Panc1 (cell line): ENCODE measurements at regions not wholly inside any gene's neighbourhood (a gene's known extent, or its start where the extent isn't known, plus 50 kb on each side); places are given as distances from the start of the nearest gene placed in this dataset.

Experiments
- ATAC-seq: fragments of 200-7000 bp; cut with Tn5 transposase; 2 replicates; pipeline ENCODE4 v1.9.1; 2020; ENCODE audit warnings: mild to moderate bottlenecking, moderate library complexity
- BruUV-seq: library from RNA; stranded (reverse); fragments of 400-500 nt; replicated peaks from 2 replicates; lab custom pipeline; 2021; lab: Mats Ljungman, UMichigan
- CTCF ChIA-PET: fragments of 300-600 bp; sonication (Branson Sonifier 250); formaldehyde crosslinking; loops from one replicate; lab custom pipeline; 2022; ENCODE audit warnings: antibody characterized with exemption; lab: Charles Lee
- POLR2A ChIA-PET: fragments of 300-600 bp; sonication (Branson Sonifier 250); formaldehyde crosslinking; loops from one replicate; lab custom pipeline; 2022; ENCODE audit warnings: antibody characterized with exemption; lab: Charles Lee
- DNase-seq: peaks from one replicate; pipeline ENCODE4 v3.0.0-alpha.2; 2010; ENCODE audit warnings: low read depth, low spot score
- H3K27ac ChIP-seq: 2 replicates; pipeline ENCODE4 v1.5.1; 2011; ENCODE audit warnings: mild to moderate bottlenecking, low read length, inconsistent platforms
- H3K27me3 ChIP-seq: fragments of 200-500 bp; sonication (Bioruptor generic); 2 replicates; pipeline ENCODE4 v1.6.0; 2014; ENCODE audit warnings: low read length, inconsistent platforms; ENCODE audit not compliant: control insufficient read depth, insufficient read depth
- H3K36me3 ChIP-seq: fragments of 200-500 bp; sonication (Bioruptor generic); 2 replicates; pipeline ENCODE4 v1.5.1; 2014; ENCODE audit warnings: inconsistent platforms, mild to moderate bottlenecking, low read length, moderate library complexity; ENCODE audit not compliant: control insufficient read depth, insufficient read depth
- H3K4me1 ChIP-seq: 2 replicates; pipeline ENCODE4 v1.5.1; 2011; ENCODE audit warnings: inconsistent platforms, mild to moderate bottlenecking, low read length, moderate library complexity; ENCODE audit not compliant: control insufficient read depth, insufficient read depth
- H3K4me3 ChIP-seq, 2 experiments: 2 replicates each; pipeline ENCODE4 v1.5.1; 2011 to 2012; ENCODE audit warnings: low read depth in 2 of 2, low read length in 2 of 2, mild to moderate bottlenecking in 2 of 2, inconsistent platforms in 1 of 2, moderate library complexity in 1 of 2
- H3K9me3 ChIP-seq: fragments of 200-500 bp; sonication (Bioruptor generic); 2 replicates; pipeline ENCODE4 v1.5.1; 2014; ENCODE audit warnings: low read depth, mild to moderate bottlenecking, inconsistent platforms, low read length, moderate library complexity; ENCODE audit not compliant: control insufficient read depth, insufficient read depth
- CTCF ChIP-seq: fragments of 450-650 bp; IDR thresholded peaks from 2 replicates; pipeline ENCODE4 v1.5.1; 2017; ENCODE audit warnings: mild to moderate bottlenecking
- POLR2AphosphoS5 ChIP-seq: IDR thresholded peaks from 2 replicates; pipeline ENCODE4 v1.6.1; 2012; ENCODE audit warnings: mild to moderate bottlenecking, low read depth, low read length, moderate library complexity
- SIN3A ChIP-seq: IDR thresholded peaks from 2 replicates; pipeline ENCODE4 v1.6.1; 2012; ENCODE audit warnings: low read depth, mild to moderate bottlenecking, low read length, moderate library complexity, borderline replicate concordance; ENCODE audit not compliant: insufficient read depth
- TCF7L2 ChIP-seq: IDR thresholded peaks from 2 replicates; pipeline ENCODE4 v1.6.1; 2011; ENCODE audit warnings: mild to moderate bottlenecking, low read depth, low read length, inconsistent platforms
- in situ Hi-C: cut with HindIII; loops from 2 replicates; pipeline ENCODE4 v1.10.0; 2016; ENCODE audit warnings: low sequenced_read_pairs, low pct_unique_long_range_greater_than_20kb
- intact Hi-C: fragments of 100-400 bp; cut with micrococcal nuclease; formaldehyde crosslinking; loops from one replicate; pipeline ENCODE4 v1.10.0; 2022; ENCODE audit not compliant: unreplicated experiment
- TF ChIP-seq, protein P1 (sequence below), 2 experiments: IDR thresholded peaks; 2 replicates each; pipeline ENCODE4 v1.6.1; 2011 to 2012; ENCODE audit warnings: low read depth in 2 of 2, control low read depth in 1 of 2, low read length in 1 of 2, mild to moderate bottlenecking in 1 of 2, moderate library complexity in 1 of 2; ENCODE audit not compliant: insufficient read depth in 1 of 2

- no peaks in the 10 kb centered on the region for H3K36me3 ChIP-seq
- no peak overlapping the region for H3K4me3 ChIP-seq
- in situ Hi-C loops (no loop called here), intact Hi-C loops (no loop called here)
- POLR2A ChIA-PET, result no interaction called here
- DNase-seq (no peak), ATAC-seq (no peak)
- no TSS peak for BruUV-seq
- no peak overlapping the region for H3K27ac ChIP-seq
- TF ChIP-seq SIN3A (no peak), POLR2AphosphoS5 (no peak), TCF7L2 (no peak), CTCF (no peak)
- TF ChIP-seq, protein P1, sequence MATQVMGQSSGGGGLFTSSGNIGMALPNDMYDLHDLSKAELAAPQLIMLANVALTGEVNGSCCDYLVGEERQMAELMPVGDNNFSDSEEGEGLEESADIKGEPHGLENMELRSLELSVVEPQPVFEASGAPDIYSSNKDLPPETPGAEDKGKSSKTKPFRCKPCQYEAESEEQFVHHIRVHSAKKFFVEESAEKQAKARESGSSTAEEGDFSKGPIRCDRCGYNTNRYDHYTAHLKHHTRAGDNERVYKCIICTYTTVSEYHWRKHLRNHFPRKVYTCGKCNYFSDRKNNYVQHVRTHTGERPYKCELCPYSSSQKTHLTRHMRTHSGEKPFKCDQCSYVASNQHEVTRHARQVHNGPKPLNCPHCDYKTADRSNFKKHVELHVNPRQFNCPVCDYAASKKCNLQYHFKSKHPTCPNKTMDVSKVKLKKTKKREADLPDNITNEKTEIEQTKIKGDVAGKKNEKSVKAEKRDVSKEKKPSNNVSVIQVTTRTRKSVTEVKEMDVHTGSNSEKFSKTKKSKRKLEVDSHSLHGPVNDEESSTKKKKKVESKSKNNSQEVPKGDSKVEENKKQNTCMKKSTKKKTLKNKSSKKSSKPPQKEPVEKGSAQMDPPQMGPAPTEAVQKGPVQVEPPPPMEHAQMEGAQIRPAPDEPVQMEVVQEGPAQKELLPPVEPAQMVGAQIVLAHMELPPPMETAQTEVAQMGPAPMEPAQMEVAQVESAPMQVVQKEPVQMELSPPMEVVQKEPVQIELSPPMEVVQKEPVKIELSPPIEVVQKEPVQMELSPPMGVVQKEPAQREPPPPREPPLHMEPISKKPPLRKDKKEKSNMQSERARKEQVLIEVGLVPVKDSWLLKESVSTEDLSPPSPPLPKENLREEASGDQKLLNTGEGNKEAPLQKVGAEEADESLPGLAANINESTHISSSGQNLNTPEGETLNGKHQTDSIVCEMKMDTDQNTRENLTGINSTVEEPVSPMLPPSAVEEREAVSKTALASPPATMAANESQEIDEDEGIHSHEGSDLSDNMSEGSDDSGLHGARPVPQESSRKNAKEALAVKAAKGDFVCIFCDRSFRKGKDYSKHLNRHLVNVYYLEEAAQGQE (IDR thresholded peaks at IDR 0.05; ENCODE audit: insufficient read depth in 1 of 2, low read depth in 2 of 2, low read length in 1 of 2), result no peak
- H3K27me3 ChIP-seq, result peaks cover 4% of the 10 kb centered on the region
- CTCF ChIA-PET, result no interaction called here
- H3K4me1 ChIP-seq, result no peaks in the 10 kb centered on the region
- no peaks in the 10 kb centered on the region for H3K9me3 ChIP-seq
Observed at GRCh38 chr5:174991847-174992246, 267.5 kb downstream of the MSX2 start.

- intact Hi-C loops (no loop called here), in situ Hi-C loops (no loop called here)
- TF ChIP-seq POLR2AphosphoS5 (no peak), TCF7L2 (no peak), SIN3A (no peak), CTCF (no peak)
- TF ChIP-seq, protein P1 (IDR thresholded peaks at IDR 0.05; ENCODE audit: insufficient read depth in 1 of 2, low read depth in 2 of 2, low read length in 1 of 2), result no peak
- ATAC-seq (no peak), DNase-seq (no peak)
- no TSS peak for BruUV-seq
- ChIA-PET CTCF (no interaction called here), POLR2A (no interaction called here)
- Histone ChIP-seq H3K4me1 (no peaks in the 10 kb centered on the region), H3K4me3 (no peak overlapping the region), H3K27me3 (peaks cover 4% of the 10 kb centered on the region), H3K9me3 (no peaks in the 10 kb centered on the region), H3K36me3 (no peaks in the 10 kb centered on the region), H3K27ac (no peak overlapping the region)
Observed at GRCh38 chr5:174990909-174991308, 266.5 kb downstream of the MSX2 start.
